ENCODE measurements at regions not wholly inside any gene's neighbourhood (a gene's known extent, or its start where the extent isn't known, plus 50 kb on each side); places are given as distances from the start of the nearest gene placed in this dataset.

GRCh38 chr16:80896776-80897175, 92.4 kb upstream of the CDYL2 start:
- TF ChIP-seq, protein P1, sequence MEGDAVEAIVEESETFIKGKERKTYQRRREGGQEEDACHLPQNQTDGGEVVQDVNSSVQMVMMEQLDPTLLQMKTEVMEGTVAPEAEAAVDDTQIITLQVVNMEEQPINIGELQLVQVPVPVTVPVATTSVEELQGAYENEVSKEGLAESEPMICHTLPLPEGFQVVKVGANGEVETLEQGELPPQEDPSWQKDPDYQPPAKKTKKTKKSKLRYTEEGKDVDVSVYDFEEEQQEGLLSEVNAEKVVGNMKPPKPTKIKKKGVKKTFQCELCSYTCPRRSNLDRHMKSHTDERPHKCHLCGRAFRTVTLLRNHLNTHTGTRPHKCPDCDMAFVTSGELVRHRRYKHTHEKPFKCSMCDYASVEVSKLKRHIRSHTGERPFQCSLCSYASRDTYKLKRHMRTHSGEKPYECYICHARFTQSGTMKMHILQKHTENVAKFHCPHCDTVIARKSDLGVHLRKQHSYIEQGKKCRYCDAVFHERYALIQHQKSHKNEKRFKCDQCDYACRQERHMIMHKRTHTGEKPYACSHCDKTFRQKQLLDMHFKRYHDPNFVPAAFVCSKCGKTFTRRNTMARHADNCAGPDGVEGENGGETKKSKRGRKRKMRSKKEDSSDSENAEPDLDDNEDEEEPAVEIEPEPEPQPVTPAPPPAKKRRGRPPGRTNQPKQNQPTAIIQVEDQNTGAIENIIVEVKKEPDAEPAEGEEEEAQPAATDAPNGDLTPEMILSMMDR (IDR thresholded peaks at IDR 0.05), result no peak
- TF ChIP-seq POLR2A (IDR thresholded peaks at IDR 0.05) (no peak), POLR2AphosphoS5 (IDR thresholded peaks at IDR 0.05) (no peak)
